IPS-15b (cell line): ENCODE measurements at regions not wholly inside any gene's neighbourhood (a gene's known extent, or its start where the extent isn't known, plus 50 kb on each side); places are given as distances from the start of the nearest gene placed in this dataset.
A peak's percentile ranks its signal among the peaks of the same experiment; 100 is the strongest.
"Not testable (repeated sequence)": the region's sequence is repeated elsewhere in the genome, so short reads cannot be mapped to it uniquely, and the experiment has no call there.

ENCODE experiments used
- H3K27me3 ChIP-seq: one replicate; pipeline ENCODE4 v1.6.1; 2013; ENCODE audit warnings: low read length; ENCODE audit not compliant: control insufficient read depth, insufficient read depth
- H3K36me3 ChIP-seq: one replicate; pipeline ENCODE4 v1.6.1; 2013; ENCODE audit warnings: low read length; ENCODE audit not compliant: control insufficient read depth, insufficient read depth
- H3K4me1 ChIP-seq: one replicate; pipeline ENCODE4 v1.6.1; 2013; ENCODE audit warnings: mild to moderate bottlenecking, low read length; ENCODE audit not compliant: control insufficient read depth, insufficient read depth
- H3K4me3 ChIP-seq: one replicate; pipeline ENCODE4 v1.5.1; 2013; ENCODE audit warnings: low read depth, low read length
- H3K9ac ChIP-seq: one replicate; pipeline ENCODE4 v1.6.1; 2013; ENCODE audit warnings: low read depth, mild to moderate bottlenecking, low read length
- H3K9me3 ChIP-seq: one replicate; pipeline ENCODE4 v1.6.1; 2013; ENCODE audit warnings: mild to moderate bottlenecking, low read length; ENCODE audit not compliant: control insufficient read depth, insufficient read depth

GRCh38 chr16:13342675-13343074, 441.3 kb downstream of the SHISA9 start:
- Histone ChIP-seq H3K9ac (no peak overlapping the region), H3K4me1 (peaks cover 2% of the 10 kb centered on the region), H3K36me3 (no peaks in the 10 kb centered on the region), H3K27me3 (no peaks in the 10 kb centered on the region), H3K4me3 (no peak overlapping the region), H3K9me3 (no peaks in the 10 kb centered on the region)

GRCh38 chr16:13344001-13344400, 442.6 kb downstream of the SHISA9 start:
- no peaks in the 10 kb centered on the region for H3K27me3 ChIP-seq
- H3K9ac ChIP-seq, result no peak overlapping the region
- no peaks in the 10 kb centered on the region for H3K9me3 ChIP-seq
- peaks cover 2% of the 10 kb centered on the region for H3K4me1 ChIP-seq
- H3K36me3 ChIP-seq, result no peaks in the 10 kb centered on the region
- no peak overlapping the region for H3K4me3 ChIP-seq

GRCh38 chr16:13348416-13348815, 447.0 kb downstream of the SHISA9 start:
- Histone ChIP-seq H3K9me3 (no peaks in the 10 kb centered on the region), H3K4me3 (no peak overlapping the region), H3K4me1 (peaks cover 8% of the 10 kb centered on the region), H3K36me3 (peaks cover 5% of the 10 kb centered on the region), H3K9ac (no peak overlapping the region), H3K27me3 (no peaks in the 10 kb centered on the region)

GRCh38 chr16:13350000-13350399, 448.6 kb downstream of the SHISA9 start:
- Histone ChIP-seq H3K4me1 (peaks cover 8% of the 10 kb centered on the region), H3K9me3 (no peaks in the 10 kb centered on the region), H3K9ac (no peak overlapping the region), H3K36me3 (peaks cover 5% of the 10 kb centered on the region), H3K4me3 (no peak overlapping the region), H3K27me3 (no peaks in the 10 kb centered on the region)

GRCh38 chr16:13351181-13351580, 449.8 kb downstream of the SHISA9 start:
- Histone ChIP-seq H3K27me3 (no peaks in the 10 kb centered on the region), H3K9ac (no peak overlapping the region)

GRCh38 chr16:13351601-13352217, 450.3 kb downstream of the SHISA9 start:
- H3K36me3 ChIP-seq, result peaks cover 5% of the 10 kb centered on the region
- peak overlapping the region; percentile 26 for H3K4me3 ChIP-seq
- peaks cover 8% of the 10 kb centered on the region for H3K4me1 ChIP-seq
- no peaks in the 10 kb centered on the region for H3K9me3 ChIP-seq
- peak overlapping the region; percentile 50 for H3K9ac ChIP-seq
- H3K27me3 ChIP-seq, result no peaks in the 10 kb centered on the region

More at GRCh38 chr16:13351181-13351580, 449.8 kb downstream of the SHISA9 start:
- H3K9me3 ChIP-seq, result no peaks in the 10 kb centered on the region
- H3K4me1 ChIP-seq, result peaks cover 8% of the 10 kb centered on the region
- no peak overlapping the region for H3K4me3 ChIP-seq
- H3K36me3 ChIP-seq, result peaks cover 5% of the 10 kb centered on the region

GRCh38 chr16:13352796-13353195, 451.4 kb downstream of the SHISA9 start:
- H3K36me3 ChIP-seq, H3K9me3 ChIP-seq, H3K4me1 ChIP-seq, H3K4me3 ChIP-seq, H3K27me3 ChIP-seq, H3K9ac ChIP-seq: not testable (repeated sequence)

- not testable (repeated sequence) for H3K27me3 ChIP-seq, H3K36me3 ChIP-seq, H3K9me3 ChIP-seq, H3K9ac ChIP-seq, H3K4me1 ChIP-seq
- peak overlapping the region; percentile 6 for H3K4me3 ChIP-seq
Measured at GRCh38 chr16:13357842-13358241, 456.4 kb downstream of the SHISA9 start.

- no peak overlapping the region for H3K9ac ChIP-seq
- peaks cover 9% of the 10 kb centered on the region for H3K4me1 ChIP-seq
- H3K4me3 ChIP-seq, result no peak overlapping the region
Measured at GRCh38 chr16:13359835-13360234, 458.4 kb downstream of the SHISA9 start.

GRCh38 chr16:13372421-13372820, 471.0 kb downstream of the SHISA9 start:
- H3K9me3 ChIP-seq, result peaks cover 3% of the 10 kb centered on the region
- H3K4me1 ChIP-seq, result no peaks in the 10 kb centered on the region
- H3K4me3 ChIP-seq, result no peak overlapping the region
- no peak overlapping the region for H3K9ac ChIP-seq
- H3K27me3 ChIP-seq, result no peaks in the 10 kb centered on the region
- H3K36me3 ChIP-seq, result no peaks in the 10 kb centered on the region

More at GRCh38 chr16:13359835-13360234, 458.4 kb downstream of the SHISA9 start:
- Histone ChIP-seq H3K36me3 (no peaks in the 10 kb centered on the region), H3K9me3 (peaks cover 4% of the 10 kb centered on the region), H3K27me3 (no peaks in the 10 kb centered on the region)

- Histone ChIP-seq H3K9ac (no peak overlapping the region), H3K9me3 (no peaks in the 10 kb centered on the region), H3K4me3 (no peak overlapping the region), H3K27me3 (no peaks in the 10 kb centered on the region), H3K4me1 (no peaks in the 10 kb centered on the region), H3K36me3 (no peaks in the 10 kb centered on the region)
Measured at GRCh38 chr16:13376174-13376573, 474.8 kb downstream of the SHISA9 start.

GRCh38 chr16:13377143-13377542, 475.7 kb downstream of the SHISA9 start:
- H3K9ac ChIP-seq, result no peak overlapping the region
- H3K27me3 ChIP-seq, result no peaks in the 10 kb centered on the region
- H3K36me3 ChIP-seq, result no peaks in the 10 kb centered on the region
- no peaks in the 10 kb centered on the region for H3K9me3 ChIP-seq
- H3K4me1 ChIP-seq, result no peaks in the 10 kb centered on the region
- no peak overlapping the region for H3K4me3 ChIP-seq
